ENCODE measurements at regions not wholly inside any gene's neighbourhood (a gene's known extent, or its start where the extent isn't known, plus 50 kb on each side); places are given as distances from the start of the nearest gene placed in this dataset.

DNA sequence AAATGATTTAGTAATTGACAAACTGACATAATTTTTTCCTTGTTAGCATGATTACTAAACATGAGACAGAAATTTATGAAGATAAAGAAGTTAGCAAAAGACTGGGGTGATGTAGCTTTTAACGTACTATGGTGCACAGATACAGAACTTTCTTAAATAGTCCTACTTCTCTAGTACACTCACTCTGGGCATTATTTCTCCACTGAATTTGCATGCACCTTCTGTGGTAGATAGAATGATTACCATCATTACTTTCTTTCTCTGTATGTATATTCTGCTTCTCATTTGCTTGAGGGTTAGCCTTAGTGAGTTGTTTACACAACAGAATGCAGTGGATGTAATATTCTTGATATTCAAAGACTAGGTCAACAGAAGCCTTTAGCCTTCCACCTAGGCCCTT lies 173.1 kb upstream of the EPHA7 start:
- Histone ChIP-seq H3K4me3 (ENCODE audit: low read length) (no peak overlapping the region), H3K27ac (ENCODE audit: low read length) (no peak overlapping the region), H3K27me3 (ENCODE audit: insufficient read depth, low read depth, low read length) (no peaks in the 10 kb centered on the region), H3K36me3 (ENCODE audit: insufficient read depth, low read length) (no peaks in the 10 kb centered on the region), H3K79me2 (replicated peaks; ENCODE audit: insufficient read depth, low read length) (no peaks in the 10 kb centered on the region), H3K9ac (ENCODE audit: low read length) (no peak overlapping the region), H3K9me3 (ENCODE audit: low read length) (no peaks in the 10 kb centered on the region), H3F3A (ENCODE audit: insufficient read depth, low read length, poor library complexity, severe bottlenecking) (no peaks in the 10 kb centered on the region), H2AFZ (ENCODE audit: low read depth, low read length) (no peak overlapping the region), H3K9me2 (ENCODE audit: insufficient read depth, low read length) (no peaks in the 10 kb centered on the region), H4K20me1 (ENCODE audit: insufficient read depth) (no peaks in the 10 kb centered on the region), H3K4me2 (ENCODE audit: low read length) (no peak overlapping the region)
- TF ChIP-seq POLR2AphosphoS5 (IDR thresholded peaks at IDR 0.05) = no peak
- no peak for TF ChIP-seq TAF1 (IDR thresholded peaks at IDR 0.05; ENCODE audit: low read depth)
- TF ChIP-seq EZH2 (IDR thresholded peaks at IDR 0.05; ENCODE audit: borderline replicate concordance, insufficient read depth, low read length, poor library complexity, severe bottlenecking) = no peak

DNA sequence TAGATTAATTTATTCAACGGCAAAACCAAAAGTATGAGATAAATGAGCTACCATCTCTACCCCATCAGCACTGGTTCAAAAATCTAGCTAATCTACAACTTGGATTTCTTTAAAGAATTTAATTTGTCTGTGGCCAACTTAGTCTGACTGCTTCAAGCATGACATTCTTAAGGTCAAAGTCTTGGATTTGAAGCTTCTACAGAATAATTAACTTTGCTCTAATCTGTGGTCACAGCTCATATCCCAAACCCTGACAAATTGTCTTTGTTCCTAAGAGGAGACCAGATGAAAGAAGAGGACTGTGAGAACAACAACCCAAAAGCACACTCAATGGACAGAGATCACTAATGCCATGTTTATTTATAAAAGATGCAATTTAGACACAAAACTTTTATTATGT lies 166.9 kb upstream of the EPHA7 start:
- no peaks in the 10 kb centered on the region for H4K20me1 ChIP-seq (ENCODE audit: insufficient read depth)
- H3K9me3 ChIP-seq (ENCODE audit: low read length) = no peaks in the 10 kb centered on the region
- H3K9me2 ChIP-seq (ENCODE audit: insufficient read depth, low read length) = no peaks in the 10 kb centered on the region
- H3K27ac ChIP-seq (ENCODE audit: low read length) = no peak overlapping the region
- H2AFZ ChIP-seq (ENCODE audit: low read depth, low read length) = no peak overlapping the region
- no peak for TF ChIP-seq RAD21 (conservative IDR thresholded peaks at IDR 0.05)
- TF ChIP-seq, protein P1, sequence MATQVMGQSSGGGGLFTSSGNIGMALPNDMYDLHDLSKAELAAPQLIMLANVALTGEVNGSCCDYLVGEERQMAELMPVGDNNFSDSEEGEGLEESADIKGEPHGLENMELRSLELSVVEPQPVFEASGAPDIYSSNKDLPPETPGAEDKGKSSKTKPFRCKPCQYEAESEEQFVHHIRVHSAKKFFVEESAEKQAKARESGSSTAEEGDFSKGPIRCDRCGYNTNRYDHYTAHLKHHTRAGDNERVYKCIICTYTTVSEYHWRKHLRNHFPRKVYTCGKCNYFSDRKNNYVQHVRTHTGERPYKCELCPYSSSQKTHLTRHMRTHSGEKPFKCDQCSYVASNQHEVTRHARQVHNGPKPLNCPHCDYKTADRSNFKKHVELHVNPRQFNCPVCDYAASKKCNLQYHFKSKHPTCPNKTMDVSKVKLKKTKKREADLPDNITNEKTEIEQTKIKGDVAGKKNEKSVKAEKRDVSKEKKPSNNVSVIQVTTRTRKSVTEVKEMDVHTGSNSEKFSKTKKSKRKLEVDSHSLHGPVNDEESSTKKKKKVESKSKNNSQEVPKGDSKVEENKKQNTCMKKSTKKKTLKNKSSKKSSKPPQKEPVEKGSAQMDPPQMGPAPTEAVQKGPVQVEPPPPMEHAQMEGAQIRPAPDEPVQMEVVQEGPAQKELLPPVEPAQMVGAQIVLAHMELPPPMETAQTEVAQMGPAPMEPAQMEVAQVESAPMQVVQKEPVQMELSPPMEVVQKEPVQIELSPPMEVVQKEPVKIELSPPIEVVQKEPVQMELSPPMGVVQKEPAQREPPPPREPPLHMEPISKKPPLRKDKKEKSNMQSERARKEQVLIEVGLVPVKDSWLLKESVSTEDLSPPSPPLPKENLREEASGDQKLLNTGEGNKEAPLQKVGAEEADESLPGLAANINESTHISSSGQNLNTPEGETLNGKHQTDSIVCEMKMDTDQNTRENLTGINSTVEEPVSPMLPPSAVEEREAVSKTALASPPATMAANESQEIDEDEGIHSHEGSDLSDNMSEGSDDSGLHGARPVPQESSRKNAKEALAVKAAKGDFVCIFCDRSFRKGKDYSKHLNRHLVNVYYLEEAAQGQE (IDR thresholded peaks at IDR 0.05; ENCODE audit: borderline replicate concordance) = no peak
- no peak for TF ChIP-seq EZH2 (IDR thresholded peaks at IDR 0.05; ENCODE audit: borderline replicate concordance, insufficient read depth, low read length, poor library complexity, severe bottlenecking)
- no peak overlapping the region for H3K9ac ChIP-seq (ENCODE audit: low read length)
- no peak overlapping the region for H3K4me3 ChIP-seq (ENCODE audit: low read length)
- H3K4me2 ChIP-seq (ENCODE audit: low read length) = no peak overlapping the region
- no peaks in the 10 kb centered on the region for H3K79me2 ChIP-seq (replicated peaks; ENCODE audit: insufficient read depth, low read length)
- no peaks in the 10 kb centered on the region for H3K36me3 ChIP-seq (ENCODE audit: insufficient read depth, low read length)
- no peaks in the 10 kb centered on the region for H3F3A ChIP-seq (ENCODE audit: insufficient read depth, low read length, poor library complexity, severe bottlenecking)
- H3K27me3 ChIP-seq (ENCODE audit: insufficient read depth, low read depth, low read length) = no peaks in the 10 kb centered on the region

DNA sequence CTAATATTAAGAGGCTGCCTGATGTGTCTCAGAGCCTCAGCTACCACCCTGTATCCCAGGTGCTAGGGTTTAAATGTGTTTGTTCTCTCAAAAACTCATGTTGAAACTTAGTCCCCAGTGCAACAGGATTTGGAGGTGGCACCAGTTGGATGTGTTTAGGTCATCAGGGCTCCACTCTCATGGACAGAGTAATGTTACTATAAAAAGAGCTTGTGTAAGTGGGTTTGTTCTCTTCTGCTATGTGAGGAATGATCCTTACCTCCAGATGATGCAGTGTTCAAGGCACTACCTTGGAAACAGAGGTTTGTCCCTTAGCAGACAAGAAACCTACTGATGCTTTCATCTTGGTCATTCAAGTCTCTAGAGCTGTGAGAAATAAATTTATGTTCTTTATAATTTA lies 164.9 kb upstream of the EPHA7 start:
- no peaks in the 10 kb centered on the region for H3K27me3 ChIP-seq (ENCODE audit: insufficient read depth, low read depth, low read length)
- H3K79me2 ChIP-seq (replicated peaks; ENCODE audit: insufficient read depth, low read length) = no peaks in the 10 kb centered on the region
- no peak for TF ChIP-seq SMC3 (conservative IDR thresholded peaks at IDR 0.05; ENCODE audit: poor library complexity)
- TF ChIP-seq POLR2AphosphoS5 (IDR thresholded peaks at IDR 0.05) = no peak
- no peak for TF ChIP-seq TAF1 (IDR thresholded peaks at IDR 0.05; ENCODE audit: low read depth)
- no peak overlapping the region for H3K4me3 ChIP-seq (ENCODE audit: low read length)
- H4K20me1 ChIP-seq (ENCODE audit: insufficient read depth) = no peaks in the 10 kb centered on the region
- no peaks in the 10 kb centered on the region for H3F3A ChIP-seq (ENCODE audit: insufficient read depth, low read length, poor library complexity, severe bottlenecking)
- H3K9me3 ChIP-seq (ENCODE audit: low read length) = no peaks in the 10 kb centered on the region
- H3K4me2 ChIP-seq (ENCODE audit: low read length) = no peak overlapping the region
- no peak overlapping the region for H3K9ac ChIP-seq (ENCODE audit: low read length)
- no peaks in the 10 kb centered on the region for H3K36me3 ChIP-seq (ENCODE audit: insufficient read depth, low read length)
- no peak overlapping the region for H2AFZ ChIP-seq (ENCODE audit: low read depth, low read length)
- no peaks in the 10 kb centered on the region for H3K9me2 ChIP-seq (ENCODE audit: insufficient read depth, low read length)
- no peak overlapping the region for H3K27ac ChIP-seq (ENCODE audit: low read length)

DNA sequence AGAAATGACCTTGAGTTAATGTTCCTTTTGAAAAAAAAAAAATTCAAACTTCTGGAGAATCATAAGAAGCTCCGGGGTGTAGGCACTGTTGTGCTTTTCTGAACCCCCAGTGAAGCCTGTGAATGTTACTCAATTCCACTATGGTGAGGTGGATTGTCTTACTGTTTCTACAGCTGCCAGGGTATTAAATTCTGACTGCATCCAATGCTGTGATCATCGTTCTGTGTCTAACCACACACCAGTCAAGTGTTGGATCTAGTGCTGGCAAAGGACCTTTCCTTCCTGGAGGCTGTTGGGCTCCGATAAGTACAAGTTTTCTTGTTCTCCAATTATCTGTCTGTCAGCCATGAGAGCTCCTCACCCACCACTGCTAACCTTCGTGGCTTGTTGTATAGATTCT lies 162.0 kb upstream of the EPHA7 start:
- H3K9ac ChIP-seq (ENCODE audit: low read length) = no peak overlapping the region
- H3K27ac ChIP-seq (ENCODE audit: low read length) = no peak overlapping the region
- no peak for TF ChIP-seq EZH2 (IDR thresholded peaks at IDR 0.05; ENCODE audit: borderline replicate concordance, insufficient read depth, low read length, poor library complexity, severe bottlenecking)
- TF ChIP-seq EP300 (conservative IDR thresholded peaks at IDR 0.05; ENCODE audit: poor library complexity, severe bottlenecking) = no peak
- TF ChIP-seq, protein P2, sequence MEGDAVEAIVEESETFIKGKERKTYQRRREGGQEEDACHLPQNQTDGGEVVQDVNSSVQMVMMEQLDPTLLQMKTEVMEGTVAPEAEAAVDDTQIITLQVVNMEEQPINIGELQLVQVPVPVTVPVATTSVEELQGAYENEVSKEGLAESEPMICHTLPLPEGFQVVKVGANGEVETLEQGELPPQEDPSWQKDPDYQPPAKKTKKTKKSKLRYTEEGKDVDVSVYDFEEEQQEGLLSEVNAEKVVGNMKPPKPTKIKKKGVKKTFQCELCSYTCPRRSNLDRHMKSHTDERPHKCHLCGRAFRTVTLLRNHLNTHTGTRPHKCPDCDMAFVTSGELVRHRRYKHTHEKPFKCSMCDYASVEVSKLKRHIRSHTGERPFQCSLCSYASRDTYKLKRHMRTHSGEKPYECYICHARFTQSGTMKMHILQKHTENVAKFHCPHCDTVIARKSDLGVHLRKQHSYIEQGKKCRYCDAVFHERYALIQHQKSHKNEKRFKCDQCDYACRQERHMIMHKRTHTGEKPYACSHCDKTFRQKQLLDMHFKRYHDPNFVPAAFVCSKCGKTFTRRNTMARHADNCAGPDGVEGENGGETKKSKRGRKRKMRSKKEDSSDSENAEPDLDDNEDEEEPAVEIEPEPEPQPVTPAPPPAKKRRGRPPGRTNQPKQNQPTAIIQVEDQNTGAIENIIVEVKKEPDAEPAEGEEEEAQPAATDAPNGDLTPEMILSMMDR (IDR thresholded peaks at IDR 0.05; ENCODE audit: poor library complexity, severe bottlenecking) = no peak
- no peaks in the 10 kb centered on the region for H3F3A ChIP-seq (ENCODE audit: insufficient read depth, low read length, poor library complexity, severe bottlenecking)
- H3K9me3 ChIP-seq (ENCODE audit: low read length) = no peaks in the 10 kb centered on the region
- no peak overlapping the region for H3K4me3 ChIP-seq (ENCODE audit: low read length)
- H3K36me3 ChIP-seq (ENCODE audit: insufficient read depth, low read length) = no peaks in the 10 kb centered on the region
- no peaks in the 10 kb centered on the region for H3K27me3 ChIP-seq (ENCODE audit: insufficient read depth, low read depth, low read length)
- H3K9me2 ChIP-seq (ENCODE audit: insufficient read depth, low read length) = no peaks in the 10 kb centered on the region
- H2AFZ ChIP-seq (ENCODE audit: low read depth, low read length) = no peak overlapping the region
- H3K4me2 ChIP-seq (ENCODE audit: low read length) = no peak overlapping the region
- no peaks in the 10 kb centered on the region for H3K79me2 ChIP-seq (replicated peaks; ENCODE audit: insufficient read depth, low read length)
- H4K20me1 ChIP-seq (ENCODE audit: insufficient read depth) = no peaks in the 10 kb centered on the region

All from neural cell (in vitro differentiated cells).